ENCODE measurements at regions not wholly inside any gene's neighbourhood (a gene's known extent, or its start where the extent isn't known, plus 50 kb on each side); places are given as distances from the start of the nearest gene placed in this dataset.

GRCh38 chr9:107559494-107560086 is 70.0 kb upstream of the KLF4 start:
- 86 to 90% methylated on average over 4 to 9 of the region's 9 CpGs for WGBS, 2 donors (ENCODE audit: low coverage in 1 of 2)
- intact Hi-C loops (cut with DNase I; ENCODE audit: low total_unique reads) = no loop called here
- H3K27ac ChIP-seq = no peak overlapping the region
- H3K4me1 ChIP-seq = no peaks in the 10 kb centered on the region
- H3K4me3 ChIP-seq = no peak overlapping the region
- TF ChIP-seq CTCF (IDR thresholded peaks at IDR 0.05) = no peak
- TF ChIP-seq POLR2AphosphoS5 (IDR thresholded peaks at IDR 0.05) = no peak
- no peak for TF ChIP-seq POLR2A (IDR thresholded peaks at IDR 0.05)
- TF ChIP-seq EP300 (IDR thresholded peaks at IDR 0.05; ENCODE audit: low read depth) = no peak
- no peak for DNase-seq
- H3K36me3 ChIP-seq = no peaks in the 10 kb centered on the region
- no peaks in the 10 kb centered on the region for H3K9me3 ChIP-seq
- in situ Hi-C loops (cut with MboI; ENCODE audit: low pct_ligation_motif_present in 1 of 4, low pct_unique_long_range_greater_than_20kb in 1 of 4, low sequenced_read_pairs in 3 of 4) = no loop called here
- H3K27me3 ChIP-seq = no peaks in the 10 kb centered on the region

- in situ Hi-C loops (cut with MboI; ENCODE audit: low pct_ligation_motif_present in 1 of 4, low pct_unique_long_range_greater_than_20kb in 1 of 4, low sequenced_read_pairs in 3 of 4) = no loop called here
- Histone ChIP-seq H3K27me3 (no peaks in the 10 kb centered on the region), H3K4me1 (no peaks in the 10 kb centered on the region)
Measured at GRCh38 chr9:107557236-107557990, 67.8 kb upstream of the KLF4 start.

GRCh38 chr9:107554636-107555035 is 65.1 kb upstream of the KLF4 start:
- in situ Hi-C loops (cut with MboI; ENCODE audit: low pct_ligation_motif_present in 1 of 4, low pct_unique_long_range_greater_than_20kb in 1 of 4, low sequenced_read_pairs in 3 of 4) (no loop called here), intact Hi-C loops (cut with DNase I; ENCODE audit: low total_unique reads) (no loop called here)
- Histone ChIP-seq H3K4me3 (no peak overlapping the region), H3K9me3 (no peaks in the 10 kb centered on the region), H3K27ac (no peak overlapping the region), H3K36me3 (no peaks in the 10 kb centered on the region), H3K4me1 (no peaks in the 10 kb centered on the region), H3K27me3 (no peaks in the 10 kb centered on the region)
- TF ChIP-seq POLR2A (IDR thresholded peaks at IDR 0.05) (no peak), POLR2AphosphoS5 (IDR thresholded peaks at IDR 0.05) (no peak), CTCF (IDR thresholded peaks at IDR 0.05) (no peak), EP300 (IDR thresholded peaks at IDR 0.05; ENCODE audit: low read depth) (no peak)
- 76 to 88% methylated on average over 8 of the region's 8 CpGs for WGBS, 2 donors (ENCODE audit: low coverage in 1 of 2)
- no peak for DNase-seq

More at GRCh38 chr9:107557236-107557990, 67.8 kb upstream of the KLF4 start:
- no peak for TF ChIP-seq CTCF (IDR thresholded peaks at IDR 0.05)
- no peak for TF ChIP-seq EP300 (IDR thresholded peaks at IDR 0.05; ENCODE audit: low read depth)
- TF ChIP-seq POLR2A (IDR thresholded peaks at IDR 0.05) = no peak
- Histone ChIP-seq H3K27ac (no peak overlapping the region), H3K4me3 (no peak overlapping the region), H3K36me3 (no peaks in the 10 kb centered on the region), H3K9me3 (no peaks in the 10 kb centered on the region)
- intact Hi-C loops (cut with DNase I; ENCODE audit: low total_unique reads) = no loop called here
- DNase-seq = no peak
- WGBS, 2 donors (ENCODE audit: low coverage in 1 of 2) = 72 to 100% methylated on average over 5 of the region's 5 CpGs

- Histone ChIP-seq H3K9me3 (no peaks in the 10 kb centered on the region), H3K27me3 (no peaks in the 10 kb centered on the region), H3K4me1 (peaks cover 0 to 16% (median 0%) of the 10 kb centered on the region in 4 donors), H3K36me3 (no peaks in the 10 kb centered on the region), H3K27ac (peak overlapping the region in 2 of 4 donors; percentile 13 to 15), H3K4me3 (no peak overlapping the region)
- DNase-seq = no peak
- intact Hi-C loops (cut with DNase I; ENCODE audit: low total_unique reads) = loop anchor here (5.0 kb wide), 1 partner anchor 1661 kb away; no protein-coding TSS in a partner anchor
- TF ChIP-seq POLR2AphosphoS5 (IDR thresholded peaks at IDR 0.05) (peak in 2 of 3 donors; percentile 53 to 60), CTCF (IDR thresholded peaks at IDR 0.05) (no peak)
- 61 to 68% methylated on average over 2 to 10 of the region's 10 CpGs for WGBS, 2 donors (ENCODE audit: low coverage in 1 of 2)
- in situ Hi-C loops (cut with MboI; ENCODE audit: low pct_ligation_motif_present in 1 of 4, low pct_unique_long_range_greater_than_20kb in 1 of 4, low sequenced_read_pairs in 3 of 4) = no loop called here
Measured at GRCh38 chr9:107548298-107549142, 59.0 kb upstream of the KLF4 start.

Data from transverse colon (tissue), 4 donors.